SKM-1 (cell line): ENCODE measurements at regions not wholly inside any gene's neighbourhood (a gene's known extent, or its start where the extent isn't known, plus 50 kb on each side); places are given as distances from the start of the nearest gene placed in this dataset.
"Not testable (repeated sequence)": the region's sequence is repeated elsewhere in the genome, so short reads cannot be mapped to it uniquely, and the experiment has no call there.

Source experiments
- DNase-seq: peaks from one replicate; lab custom pipeline; 2025; ENCODE audit not compliant: unreplicated experiment; lab: John Stamatoyannopoulos, UW

GRCh38 chr21:15562748-15563147, 167.0 kb upstream of the USP25 start:
- no peak for DNase-seq

DNA sequence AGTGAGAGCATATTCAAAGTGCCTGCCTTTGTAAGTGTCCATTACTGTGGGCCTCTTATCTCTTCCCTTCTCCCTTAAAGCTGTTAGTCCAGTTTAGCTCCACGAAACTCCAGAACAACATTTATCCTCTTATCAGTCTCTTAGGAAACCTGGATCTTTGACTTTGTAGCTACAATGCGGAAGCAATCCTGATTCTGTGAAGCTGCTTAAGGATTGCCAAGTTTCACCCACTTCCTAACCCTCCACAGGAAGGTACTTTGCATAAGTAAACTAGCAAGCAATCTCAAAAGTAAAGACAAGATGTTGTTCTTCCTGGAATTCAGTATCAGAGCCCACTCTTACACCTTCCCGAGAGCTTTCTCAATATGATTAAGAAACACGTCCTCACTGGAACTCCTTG, 164.9 kb upstream of the USP25 start:
- no peak for DNase-seq

GRCh38 chr21:15566703-15567102, 163.1 kb upstream of the USP25 start:
- no peak for DNase-seq

DNA sequence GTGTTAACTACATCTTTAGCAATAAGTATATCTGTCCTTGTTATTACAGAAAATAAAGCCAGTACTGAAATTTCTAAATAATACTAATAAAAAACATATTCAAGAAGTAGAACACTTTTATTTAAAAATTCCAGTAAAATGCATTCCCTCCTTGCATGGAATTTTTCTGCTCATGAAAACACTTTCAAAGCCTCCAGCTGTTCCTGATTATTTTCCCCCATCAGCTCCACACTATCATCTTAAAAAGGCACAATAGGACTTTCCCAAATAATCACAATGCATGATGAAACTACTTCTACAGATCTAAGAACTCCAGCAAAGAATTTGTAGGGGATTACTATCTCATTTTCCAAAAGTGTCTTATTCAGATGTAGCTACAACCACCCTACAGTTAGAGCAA, 162.6 kb upstream of the USP25 start:
- DNase-seq = no peak

GRCh38 chr21:15568516-15568915, 161.3 kb upstream of the USP25 start:
- DNase-seq = no peak

DNA sequence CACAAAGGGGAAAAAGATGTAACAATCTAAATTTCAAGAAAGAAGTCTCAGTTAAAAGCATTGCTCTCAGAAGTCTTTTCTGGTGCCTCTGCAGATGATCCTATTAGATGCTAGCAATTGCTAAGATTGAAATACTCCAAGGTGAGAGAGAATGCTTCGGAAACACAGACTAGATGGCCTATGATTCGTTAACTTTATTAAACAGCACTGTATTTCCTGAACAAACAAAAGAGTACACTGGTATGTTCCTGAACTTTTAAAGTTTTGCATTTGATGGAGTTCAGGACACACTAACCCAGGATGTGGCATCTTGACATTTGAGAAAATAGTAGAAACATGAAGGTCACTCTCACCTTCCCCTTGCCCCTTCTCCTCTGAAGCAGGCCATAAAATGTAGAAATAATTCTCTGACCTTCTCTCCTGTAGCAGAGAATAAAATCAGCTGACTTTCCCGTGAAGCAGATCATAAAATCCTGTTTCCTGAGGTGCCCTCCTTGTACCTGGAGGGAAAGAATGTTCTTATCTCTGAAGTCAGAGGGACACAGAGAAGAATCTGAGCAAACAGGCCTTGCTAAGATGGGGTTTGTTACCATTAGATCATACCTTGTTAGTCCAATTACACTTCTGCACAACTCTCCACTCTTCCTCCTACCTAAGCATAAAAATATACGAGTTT, 142.9 kb upstream of the USP25 start:
- no peak for DNase-seq

DNA sequence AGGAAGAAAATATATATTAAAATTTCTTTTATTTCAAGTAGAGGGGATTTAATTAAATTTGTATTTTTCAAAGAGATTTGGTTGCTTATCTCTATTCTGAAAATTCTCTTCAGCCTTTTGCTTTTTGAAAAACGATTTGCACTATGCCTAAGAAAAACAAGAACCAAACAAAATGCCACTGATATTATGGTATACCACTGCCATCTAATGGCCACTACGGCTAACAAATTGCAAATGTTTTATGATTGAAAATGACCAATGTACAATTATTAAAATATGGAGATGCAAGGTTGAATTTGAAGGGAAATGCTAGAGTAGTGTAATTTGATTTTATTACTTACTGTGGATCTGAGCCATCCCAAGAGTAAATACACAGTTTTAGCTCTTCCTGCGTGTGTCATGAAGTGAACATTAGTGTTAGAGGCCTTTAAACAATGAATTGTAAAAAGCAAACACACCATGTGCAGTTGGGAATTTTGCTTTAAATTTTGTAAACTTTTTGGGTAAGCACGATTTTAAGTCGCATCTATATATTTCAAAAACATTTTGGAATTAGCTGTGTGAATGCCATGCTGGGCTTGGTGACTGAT, 137.4 kb upstream of the USP25 start:
- DNase-seq = peak; percentile 23

- no peak for DNase-seq
Observed at GRCh38 chr21:15592957-15593356, 136.8 kb upstream of the USP25 start.

DNA sequence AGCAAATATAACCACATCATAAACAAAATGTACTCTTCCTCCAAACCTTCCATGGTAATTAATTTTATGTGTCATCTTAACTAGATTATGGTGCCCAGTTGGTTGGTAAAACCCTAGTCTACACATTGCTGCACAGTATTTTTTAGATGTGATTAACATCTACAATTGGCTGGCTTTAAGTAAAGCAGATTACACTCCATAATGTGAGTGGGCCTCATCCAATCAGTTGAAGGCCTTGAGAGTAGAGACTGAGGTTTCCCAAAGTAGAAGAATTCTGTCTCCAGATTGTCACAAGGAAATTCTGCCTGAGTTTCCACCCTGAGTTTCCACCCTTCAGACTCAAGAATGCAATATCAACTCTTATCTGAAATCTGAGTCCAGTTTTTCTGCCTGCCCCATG, 128.4 kb upstream of the USP25 start:
- no peak for DNase-seq

- no peak for DNase-seq
Observed at GRCh38 chr21:15604413-15604812, 125.4 kb upstream of the USP25 start.

- no peak for DNase-seq
Observed at GRCh38 chr21:15614766-15615165, 115.0 kb upstream of the USP25 start.

DNA sequence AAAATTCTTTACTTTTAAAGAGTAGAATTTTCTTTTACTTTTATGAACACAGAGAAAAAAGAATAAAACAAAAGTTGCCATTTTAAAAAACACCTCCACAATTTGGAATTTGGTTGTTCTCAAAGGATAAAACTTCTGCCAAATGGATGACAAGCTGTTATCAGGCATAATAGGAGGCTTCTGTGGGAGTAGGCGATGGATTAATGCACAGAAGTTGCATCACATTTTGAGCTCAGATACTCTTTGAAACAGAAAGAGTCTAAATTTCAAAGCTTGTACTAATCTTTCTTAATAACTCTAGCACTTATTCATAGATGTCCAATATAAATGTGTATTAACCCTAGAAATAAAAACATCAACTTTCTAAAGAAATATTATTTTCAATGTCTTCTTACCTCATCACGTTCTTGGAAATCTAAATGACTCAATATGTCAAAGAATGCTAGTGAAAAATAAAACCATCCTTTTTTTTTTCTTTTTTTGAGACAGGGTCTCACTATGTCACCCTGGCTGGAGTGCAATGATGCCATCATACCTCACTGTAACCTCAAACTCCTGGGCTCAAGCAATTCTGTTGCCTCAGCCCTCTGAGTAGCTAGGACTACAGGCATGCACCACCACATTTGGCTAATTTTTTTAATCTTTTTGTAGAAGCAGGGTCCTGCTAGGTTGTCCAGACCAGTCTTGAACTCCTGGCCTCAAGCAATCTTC, 112.8 kb upstream of the USP25 start:
- no peak for DNase-seq

DNA sequence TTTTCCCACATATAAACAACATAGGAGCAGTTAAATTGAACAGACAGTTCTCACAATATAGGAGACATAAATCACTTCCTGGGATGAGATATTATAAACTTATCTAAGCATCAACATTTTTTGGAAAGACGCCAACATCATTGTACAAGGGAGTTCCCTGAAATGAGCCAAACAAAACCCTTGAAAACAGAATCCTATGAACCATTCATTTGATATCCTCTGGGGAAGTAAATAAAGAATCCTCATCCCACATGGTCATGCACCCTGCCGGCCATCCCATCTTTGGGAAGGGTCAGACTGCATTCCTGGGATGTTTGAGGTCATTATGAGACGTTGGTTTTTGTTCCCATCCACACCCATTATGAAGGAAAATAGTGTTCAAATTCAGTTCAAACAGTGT, 111.8 kb upstream of the USP25 start:
- no peak for DNase-seq

DNA sequence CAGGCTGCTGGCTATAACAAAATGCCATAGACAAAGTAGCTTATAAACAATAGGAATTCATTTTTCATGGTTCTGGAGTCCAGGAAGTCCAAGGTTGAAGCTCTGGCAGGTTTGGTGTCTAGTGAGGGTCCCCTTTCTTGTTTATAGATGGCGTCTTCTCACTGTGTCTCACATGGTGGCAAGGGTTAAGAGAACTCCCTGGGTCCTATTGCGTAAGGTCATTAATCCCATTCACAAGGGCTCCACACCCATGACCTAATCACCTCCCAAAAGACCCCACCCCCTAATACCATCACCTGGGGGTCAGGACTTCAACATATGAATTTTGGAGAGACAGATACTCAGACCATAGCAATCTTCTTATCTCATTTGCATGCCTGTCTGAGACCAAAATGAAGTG, 108.9 kb upstream of the USP25 start:
- no peak for DNase-seq

- DNase-seq = no peak
Observed at GRCh38 chr21:15624646-15625045, 105.1 kb upstream of the USP25 start.

DNA sequence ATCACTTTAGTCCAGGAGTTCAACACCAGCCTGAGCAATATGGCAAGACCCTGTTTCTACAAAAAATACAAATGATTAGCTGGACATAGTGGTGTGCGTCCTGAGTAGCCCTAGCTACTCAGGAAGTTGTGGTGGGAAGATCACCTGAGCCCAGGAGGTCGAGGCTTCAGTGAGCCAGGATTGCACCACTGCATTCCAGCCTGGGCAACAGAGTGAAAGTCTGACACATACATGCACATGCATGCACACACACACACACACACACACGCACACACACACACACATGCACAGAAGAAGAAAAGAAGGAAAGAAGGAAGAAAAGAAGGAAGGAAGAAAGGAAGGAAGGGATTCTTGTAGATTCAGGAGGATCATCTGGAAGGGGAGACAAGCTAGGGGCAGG, 104.4 kb upstream of the USP25 start:
- DNase-seq = no peak

- no peak for DNase-seq
Observed at GRCh38 chr21:15626031-15626430, 103.8 kb upstream of the USP25 start.

DNA sequence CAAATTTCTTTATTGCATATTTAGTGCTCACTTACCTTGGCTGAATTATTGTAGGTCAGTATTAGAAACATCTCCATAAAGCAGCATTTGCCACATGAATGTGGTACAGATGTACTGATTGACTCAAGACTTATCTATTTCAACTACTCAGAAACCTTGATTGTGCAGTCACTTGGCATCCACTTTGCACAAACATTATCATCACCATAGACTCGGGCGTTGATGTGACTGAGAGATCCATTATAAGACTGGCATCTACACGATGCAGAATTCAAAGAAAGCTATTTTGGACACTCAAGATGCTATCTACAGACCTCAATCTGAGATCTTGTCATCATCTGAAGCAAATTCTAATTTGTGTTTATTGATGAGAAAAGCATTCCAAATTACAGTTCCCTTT, 102.8 kb upstream of the USP25 start:
- DNase-seq = no peak

DNA sequence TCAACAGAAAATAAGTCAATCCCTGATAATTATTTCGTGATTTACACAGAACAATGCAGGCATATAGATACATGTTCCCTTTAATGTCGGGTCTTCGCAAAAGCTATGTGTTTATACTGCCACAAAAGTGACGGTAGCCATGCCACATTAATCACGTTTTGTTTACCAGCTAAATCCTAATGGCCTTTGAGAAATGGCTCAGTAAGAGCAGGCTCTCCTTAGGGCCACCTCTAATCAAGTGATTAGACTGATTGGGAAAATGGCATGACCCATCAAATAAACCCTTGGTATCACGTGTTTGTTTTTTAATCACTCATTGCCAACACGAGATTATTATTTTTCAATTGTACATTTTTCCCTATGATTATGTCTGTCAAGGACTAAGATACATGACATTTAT, 102.0 kb upstream of the USP25 start:
- no peak for DNase-seq

GRCh38 chr21:15631342-15631741, 98.4 kb upstream of the USP25 start:
- no peak for DNase-seq

DNA sequence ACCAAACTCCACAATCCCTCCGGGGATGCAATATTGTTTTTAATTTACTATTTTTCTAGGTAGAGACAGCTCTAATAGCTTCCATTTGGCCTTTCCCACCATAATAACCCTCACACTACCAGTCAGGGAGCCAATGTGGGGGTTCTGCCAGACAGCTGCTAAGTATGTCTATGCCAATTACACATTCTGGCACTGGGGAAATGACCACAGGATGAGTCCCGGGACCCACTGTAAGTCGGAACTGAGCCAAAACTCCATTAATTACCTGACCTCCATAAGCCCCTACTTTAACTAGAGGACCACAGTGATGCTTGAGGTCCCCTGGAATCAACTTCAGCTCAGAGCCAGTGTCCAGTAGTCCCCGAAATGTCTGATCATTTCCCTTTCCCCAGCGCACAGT, 95.2 kb upstream of the USP25 start:
- not testable (repeated sequence) for DNase-seq

- no peak for DNase-seq
Observed at GRCh38 chr21:15638856-15639549, 90.8 kb upstream of the USP25 start.
